SH-SY5Y (cell line): ENCODE measurements at regions not wholly inside any gene's neighbourhood (a gene's known extent, or its start where the extent isn't known, plus 50 kb on each side); places are given as distances from the start of the nearest gene placed in this dataset.

Source experiments
- GATA2 ChIP-seq: IDR thresholded peaks from 2 replicates; pipeline ENCODE4 v1.6.1; 2011; ENCODE audit warnings: mild to moderate bottlenecking, low read depth, low read length
- GATA3 ChIP-seq: IDR thresholded peaks from 2 replicates; pipeline ENCODE4 v1.6.1; 2011; ENCODE audit warnings: low read depth, mild to moderate bottlenecking, low read length, moderate library complexity

- no peak for TF ChIP-seq GATA3
- no peak for TF ChIP-seq GATA2
These were observed 564.9 kb upstream of the CITED2 start for GRCh38 chr6:139939189-139939979.

GRCh38 chr6:139932671-139933070 is 558.2 kb upstream of the CITED2 start:
- no peak for TF ChIP-seq GATA3
- no peak for TF ChIP-seq GATA2

GRCh38 chr6:139931747-139932146 is 557.3 kb upstream of the CITED2 start:
- TF ChIP-seq GATA2 (no peak), GATA3 (no peak)

GRCh38 chr6:139927742-139928305 is 553.4 kb upstream of the CITED2 start:
- TF ChIP-seq GATA2 (no peak), GATA3 (no peak)

- TF ChIP-seq GATA2 = no peak
- no peak for TF ChIP-seq GATA3
These were observed 552.8 kb upstream of the CITED2 start for GRCh38 chr6:139927236-139927635.

- TF ChIP-seq GATA3 = no peak
These were observed 552.3 kb upstream of the CITED2 start for GRCh38 chr6:139926711-139927110.

- peak; percentile 97 for TF ChIP-seq GATA3
- peak; percentile 96 for TF ChIP-seq GATA2
These were observed 551.6 kb upstream of the CITED2 start for GRCh38 chr6:139925894-139926641.

- TF ChIP-seq GATA3 (no peak), GATA2 (no peak)
These were observed 549.6 kb upstream of the CITED2 start for GRCh38 chr6:139923964-139924475.

- TF ChIP-seq GATA2 = no peak
- no peak for TF ChIP-seq GATA3
These were observed 547.8 kb upstream of the CITED2 start for GRCh38 chr6:139922236-139922635.

- TF ChIP-seq GATA3 (no peak), GATA2 (no peak)
These were observed 546.3 kb upstream of the CITED2 start for GRCh38 chr6:139920776-139921100.

- TF ChIP-seq GATA2 (no peak), GATA3 (no peak)
These were observed 545.8 kb upstream of the CITED2 start for GRCh38 chr6:139920027-139920775.

GRCh38 chr6:139919107-139920026 is 544.9 kb upstream of the CITED2 start:
- TF ChIP-seq GATA3 (no peak), GATA2 (no peak)

- TF ChIP-seq GATA2 = no peak
- TF ChIP-seq GATA3 = no peak
These were observed 543.6 kb upstream of the CITED2 start for GRCh38 chr6:139917951-139918630.

GRCh38 chr6:139914910-139915309 is 540.5 kb upstream of the CITED2 start:
- TF ChIP-seq GATA3 (no peak), GATA2 (no peak)
